OCI-LY1 (cell line): ENCODE measurements at regions not wholly inside any gene's neighbourhood (a gene's known extent, or its start where the extent isn't known, plus 50 kb on each side); places are given as distances from the start of the nearest gene placed in this dataset.

Experiments
- H2AFZ ChIP-seq: fragments of 200-600 bp; sonication (generic), shearing (Covaris generic); 2 replicates; pipeline ENCODE4 v1.6.0; 2014; ENCODE audit warnings: antibody characterized with exemption, mild to moderate bottlenecking, low read length
- H3F3A ChIP-seq: fragments of 200-600 bp; sonication (generic), shearing (Covaris generic); 2 replicates; pipeline ENCODE4 v1.6.0; 2014; ENCODE audit warnings: mild to moderate bottlenecking, antibody characterized with exemption, low read length, moderate library complexity; ENCODE audit not compliant: insufficient read depth
- H3K27ac ChIP-seq: fragments of 200-600 bp; sonication (generic); 2 replicates; pipeline ENCODE4 v1.5.1; 2014; ENCODE audit warnings: low read length, mixed run types, mild to moderate bottlenecking, low read depth; ENCODE audit not compliant: poor library complexity, severe bottlenecking
- H3K27me3 ChIP-seq: fragments of 200-600 bp; sonication (generic); 2 replicates; pipeline ENCODE4 v1.6.0; 2014; ENCODE audit warnings: antibody characterized with exemption, mild to moderate bottlenecking, low read length, moderate library complexity; ENCODE audit not compliant: insufficient read depth
- H3K36me3 ChIP-seq: fragments of 200-600 bp; sonication (generic); 2 replicates; pipeline ENCODE4 v1.6.1; 2014; ENCODE audit warnings: mild to moderate bottlenecking, antibody characterized with exemption, low read length, moderate library complexity, mixed read lengths; ENCODE audit not compliant: insufficient read depth
- H3K4me1 ChIP-seq: fragments of 200-600 bp; sonication (generic); 2 replicates; pipeline ENCODE4 v1.5.1; 2014; ENCODE audit warnings: mild to moderate bottlenecking, low read length, moderate library complexity; ENCODE audit not compliant: insufficient read depth, severe bottlenecking
- H3K4me2 ChIP-seq: fragments of 200-600 bp; sonication (generic), shearing (Covaris generic); 2 replicates; pipeline ENCODE4 v1.6.1; 2014; ENCODE audit warnings: low read length
- H3K4me3 ChIP-seq: fragments of 200-600 bp; sonication (generic); 2 replicates; pipeline ENCODE4 v1.5.1; 2014; ENCODE audit warnings: low read length, low read depth, mild to moderate bottlenecking, mixed read lengths; ENCODE audit not compliant: poor library complexity, severe bottlenecking
- H3K79me2 ChIP-seq: fragments of 200-600 bp; shearing (Covaris generic); 2 replicates; pipeline ENCODE4 v1.6.1; 2016; ENCODE audit warnings: mixed run types, low read length, mixed read lengths; ENCODE audit not compliant: insufficient read depth
- H3K9ac ChIP-seq: fragments of 200-600 bp; sonication (generic), shearing (Covaris generic); 2 replicates; pipeline ENCODE4 v1.6.1; 2014; ENCODE audit warnings: mild to moderate bottlenecking, low read length, mixed read lengths
- H3K9me2 ChIP-seq: fragments of 200-600 bp; sonication (generic), shearing (Covaris generic); 2 replicates; pipeline ENCODE4 v1.6.1; 2014; ENCODE audit warnings: low read depth, mild to moderate bottlenecking, low read length, mixed read lengths
- H3K9me3 ChIP-seq: fragments of 200-600 bp; shearing (Covaris generic); 2 replicates; pipeline ENCODE4 v1.6.1; 2014; ENCODE audit warnings: low read length, mixed read lengths
- H4K20me1 ChIP-seq: fragments of 200-600 bp; sonication (generic), shearing (Covaris generic); 2 replicates; pipeline ENCODE4 v1.6.0; 2016; ENCODE audit warnings: mild to moderate bottlenecking, low read length; ENCODE audit not compliant: insufficient read depth
- CTCF ChIP-seq: fragments of 200-600 bp; sonication (generic), shearing (Covaris generic); IDR thresholded peaks from 2 replicates; pipeline ENCODE4 v1.5.1; 2017; ENCODE audit warnings: mild to moderate bottlenecking, antibody characterized with exemption, low read length, moderate library complexity, mixed read lengths
- EZH2 ChIP-seq: fragments of 200-600 bp; sonication (generic), shearing (Covaris generic); IDR thresholded peaks from 2 replicates; pipeline ENCODE4 v1.8.0; 2017; ENCODE audit warnings: borderline replicate concordance, mixed run types, mild to moderate bottlenecking, antibody characterized with exemption, low read length, moderate library complexity, mixed read lengths

DNA sequence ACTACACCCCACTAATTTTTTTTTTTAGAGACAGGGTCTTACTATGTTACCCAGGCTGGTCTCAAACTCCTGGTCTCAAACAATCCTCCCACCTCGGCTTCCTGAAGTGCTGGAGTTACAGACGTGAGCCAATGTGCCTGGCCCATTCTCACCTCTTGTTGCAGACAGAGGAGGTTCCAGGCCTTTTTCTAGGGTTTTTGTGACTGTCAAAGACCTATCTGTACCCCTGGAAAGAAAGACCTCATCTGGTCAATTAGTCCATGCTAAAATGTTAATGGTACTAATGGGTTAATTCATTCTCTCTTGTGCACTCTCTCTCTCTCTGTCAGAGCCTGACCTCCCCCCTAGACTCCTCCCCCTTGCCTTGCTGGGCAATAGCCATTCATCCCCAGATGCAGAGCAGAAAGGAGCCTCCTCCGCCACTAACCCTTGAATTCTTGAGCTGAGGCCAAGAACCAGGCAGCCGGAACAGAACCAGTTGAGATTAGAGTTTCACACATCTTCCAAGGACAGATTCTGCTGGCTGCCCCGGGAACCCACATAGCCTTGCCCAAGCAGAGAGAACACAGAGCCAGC lies 209.7 kb downstream of the SKIDA1 start:
- no peaks in the 10 kb centered on the region for H3K4me1 ChIP-seq
- no peak overlapping the region for H3K9ac ChIP-seq
- H3K27me3 ChIP-seq = no peaks in the 10 kb centered on the region
- no peak overlapping the region for H3K4me3 ChIP-seq
- no peak overlapping the region for H3K27ac ChIP-seq
- TF ChIP-seq EZH2 = no peak
- no peak for TF ChIP-seq CTCF
- H3K9me2 ChIP-seq = no peaks in the 10 kb centered on the region
- H3K79me2 ChIP-seq = no peaks in the 10 kb centered on the region
- H4K20me1 ChIP-seq = no peaks in the 10 kb centered on the region
- H3K36me3 ChIP-seq = no peaks in the 10 kb centered on the region
- H3K9me3 ChIP-seq = no peaks in the 10 kb centered on the region
- H3K4me2 ChIP-seq = no peak overlapping the region
- no peaks in the 10 kb centered on the region for H3F3A ChIP-seq
- no peak overlapping the region for H2AFZ ChIP-seq

- Histone ChIP-seq H3K4me2 (no peak overlapping the region), H3K4me3 (no peak overlapping the region), H3F3A (no peaks in the 10 kb centered on the region), H4K20me1 (no peaks in the 10 kb centered on the region), H3K36me3 (no peaks in the 10 kb centered on the region), H3K27me3 (no peaks in the 10 kb centered on the region), H3K79me2 (no peaks in the 10 kb centered on the region), H3K4me1 (no peaks in the 10 kb centered on the region), H3K9me3 (no peaks in the 10 kb centered on the region), H3K9ac (no peak overlapping the region), H2AFZ (no peak overlapping the region), H3K27ac (no peak overlapping the region), H3K9me2 (no peaks in the 10 kb centered on the region)
- no peak for TF ChIP-seq CTCF
- no peak for TF ChIP-seq EZH2
Observed at GRCh38 chr10:21314906-21315644, 210.4 kb downstream of the SKIDA1 start.

DNA sequence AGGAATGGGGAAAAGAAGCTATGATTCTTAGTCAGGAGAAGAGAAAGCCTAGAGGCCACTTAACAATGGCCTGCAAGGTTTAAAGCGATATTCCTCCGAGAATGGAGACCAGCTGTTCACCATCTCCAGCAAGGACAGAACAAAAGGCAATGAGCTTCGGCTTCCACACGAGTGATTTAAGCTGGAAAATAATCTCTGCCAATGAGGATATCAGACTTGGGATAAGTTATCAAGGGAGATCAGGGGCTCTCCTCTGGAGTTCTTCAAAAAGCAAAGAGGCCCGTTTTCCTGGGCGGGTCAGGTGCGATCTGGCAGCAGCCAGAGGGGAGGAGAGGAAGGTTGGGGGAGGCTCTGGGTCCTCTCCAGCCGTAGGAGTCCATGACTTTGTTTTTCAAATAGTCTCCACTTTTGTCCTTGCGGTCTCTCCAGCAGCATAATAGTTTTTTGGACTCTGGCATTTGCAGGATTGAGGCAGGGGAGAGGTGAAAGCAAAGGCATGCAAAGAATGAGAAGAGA lies 211.3 kb downstream of the SKIDA1 start:
- no peaks in the 10 kb centered on the region for H3K9me3 ChIP-seq
- H3K27me3 ChIP-seq = no peaks in the 10 kb centered on the region
- H3K27ac ChIP-seq = no peak overlapping the region
- H4K20me1 ChIP-seq = no peaks in the 10 kb centered on the region
- no peaks in the 10 kb centered on the region for H3K9me2 ChIP-seq
- H3K4me2 ChIP-seq = no peak overlapping the region
- H3K9ac ChIP-seq = no peak overlapping the region
- no peaks in the 10 kb centered on the region for H3F3A ChIP-seq
- H3K4me1 ChIP-seq = no peaks in the 10 kb centered on the region
- no peak overlapping the region for H2AFZ ChIP-seq
- no peak for TF ChIP-seq CTCF
- no peak for TF ChIP-seq EZH2
- H3K36me3 ChIP-seq = no peaks in the 10 kb centered on the region
- no peak overlapping the region for H3K4me3 ChIP-seq
- H3K79me2 ChIP-seq = no peaks in the 10 kb centered on the region
